Nephron (organoid): ENCODE measurements at regions not wholly inside any gene's neighbourhood (a gene's known extent, or its start where the extent isn't known, plus 50 kb on each side); places are given as distances from the start of the nearest gene placed in this dataset.

ENCODE experiments used
- H3K27ac Mint-ChIP-seq, 3 experiments: 2 replicates each; pipeline ENCODE4 v1.8.0; 2020; ENCODE audit warnings: mixed read lengths in 3 of 3, mild to moderate bottlenecking in 2 of 3, moderate library complexity in 1 of 3
- H3K27me3 Mint-ChIP-seq: 2 replicates; pipeline ENCODE4 v1.8.0; 2021; ENCODE audit warnings: low read depth, mild to moderate bottlenecking, moderate library complexity, mixed read lengths
- H3K36me3 Mint-ChIP-seq: 2 replicates; pipeline ENCODE4 v1.8.0; 2020; ENCODE audit warnings: low read depth, mixed read lengths
- H3K4me1 Mint-ChIP-seq: 2 replicates; pipeline ENCODE4 v1.8.0; 2020; ENCODE audit warnings: mixed read lengths
- H3K4me3 Mint-ChIP-seq, 3 experiments: 2 replicates each; pipeline ENCODE4 v1.8.0; 2020; ENCODE audit warnings: mild to moderate bottlenecking in 3 of 3, mixed read lengths in 3 of 3, moderate library complexity in 2 of 3
- H3K9me3 Mint-ChIP-seq: 2 replicates; pipeline ENCODE4 v1.8.0; 2020; ENCODE audit warnings: mixed read lengths
- CTCF ChIP-seq, 3 experiments: fragments of 200-600 bp; sonication (generic); IDR thresholded peaks; one replicate each; pipeline ENCODE4 v1.5.0; 2021; ENCODE audit warnings: antibody characterized with exemption in 3 of 3; ENCODE audit not compliant: unreplicated experiment in 3 of 3

GRCh38 chr5:24765219-24765618 lies 120.4 kb upstream of the CDH10 start:
- Mint-ChIP-seq H3K36me3 (no peaks in the 10 kb centered on the region), H3K9me3 (peaks cover 14% of the 10 kb centered on the region), H3K4me3 (no peak overlapping the region), H3K4me1 (no peaks in the 10 kb centered on the region), H3K27ac (no peak overlapping the region), H3K27me3 (no peaks in the 10 kb centered on the region)
- no peak for TF ChIP-seq CTCF (IDR thresholded peaks at IDR 0.05; ENCODE audit: unreplicated experiment in 3 of 3)

- no peaks in the 10 kb centered on the region for H3K27me3 Mint-ChIP-seq
- H3K9me3 Mint-ChIP-seq = peaks cover 11% of the 10 kb centered on the region
- H3K27ac Mint-ChIP-seq = no peak overlapping the region
- no peaks in the 10 kb centered on the region for H3K36me3 Mint-ChIP-seq
- TF ChIP-seq CTCF (IDR thresholded peaks at IDR 0.05; ENCODE audit: unreplicated experiment in 3 of 3) = no peak
- H3K4me3 Mint-ChIP-seq = no peak overlapping the region
- no peaks in the 10 kb centered on the region for H3K4me1 Mint-ChIP-seq
These were observed 105.6 kb upstream of the CDH10 start for GRCh38 chr5:24750355-24750754.

- H3K9me3 Mint-ChIP-seq = peaks cover 11% of the 10 kb centered on the region
- no peak for TF ChIP-seq CTCF (IDR thresholded peaks at IDR 0.05; ENCODE audit: unreplicated experiment in 3 of 3)
These were observed 104.9 kb upstream of the CDH10 start for GRCh38 chr5:24749701-24750100.

GRCh38 chr5:24747327-24747726 lies 102.5 kb upstream of the CDH10 start:
- Mint-ChIP-seq H3K4me1 (no peaks in the 10 kb centered on the region), H3K9me3 (peaks cover 3% of the 10 kb centered on the region)
- TF ChIP-seq CTCF (IDR thresholded peaks at IDR 0.05; ENCODE audit: unreplicated experiment in 3 of 3) = no peak

More at GRCh38 chr5:24749701-24750100, 104.9 kb upstream of the CDH10 start:
- Mint-ChIP-seq H3K27me3 (no peaks in the 10 kb centered on the region), H3K27ac (no peak overlapping the region), H3K4me1 (no peaks in the 10 kb centered on the region), H3K4me3 (no peak overlapping the region), H3K36me3 (no peaks in the 10 kb centered on the region)

GRCh38 chr5:24742334-24742733 lies 97.6 kb upstream of the CDH10 start:
- H3K4me3 Mint-ChIP-seq = no peak overlapping the region
- no peak for TF ChIP-seq CTCF (IDR thresholded peaks at IDR 0.05; ENCODE audit: unreplicated experiment in 3 of 3)
- H3K27me3 Mint-ChIP-seq = no peaks in the 10 kb centered on the region
- no peaks in the 10 kb centered on the region for H3K36me3 Mint-ChIP-seq
- peaks cover 2% of the 10 kb centered on the region for H3K9me3 Mint-ChIP-seq
- no peak overlapping the region for H3K27ac Mint-ChIP-seq
- no peaks in the 10 kb centered on the region for H3K4me1 Mint-ChIP-seq

More at GRCh38 chr5:24747327-24747726, 102.5 kb upstream of the CDH10 start:
- Mint-ChIP-seq H3K4me3 (no peak overlapping the region), H3K27ac (no peak overlapping the region), H3K27me3 (no peaks in the 10 kb centered on the region), H3K36me3 (no peaks in the 10 kb centered on the region)

GRCh38 chr5:24737163-24737562 lies 92.4 kb upstream of the CDH10 start:
- Mint-ChIP-seq H3K36me3 (no peaks in the 10 kb centered on the region), H3K9me3 (no peaks in the 10 kb centered on the region), H3K27me3 (no peaks in the 10 kb centered on the region)

More at GRCh38 chr5:24737163-24737562, 92.4 kb upstream of the CDH10 start:
- no peak for TF ChIP-seq CTCF (IDR thresholded peaks at IDR 0.05; ENCODE audit: unreplicated experiment in 3 of 3)
- Mint-ChIP-seq H3K4me1 (no peaks in the 10 kb centered on the region), H3K27ac (no peak overlapping the region), H3K4me3 (no peak overlapping the region)
